Right lobe of liver (tissue), 4 donors: ENCODE measurements at regions not wholly inside any gene's neighbourhood (a gene's known extent, or its start where the extent isn't known, plus 50 kb on each side); places are given as distances from the start of the nearest gene placed in this dataset.

Experiments used
- POLR2A ChIP-seq: fragments of 450-650 bp; IDR thresholded peaks from one replicate; pipeline ENCODE4 v1.6.1; 2017; ENCODE audit warnings: antibody characterized with exemption, mild to moderate bottlenecking
- TF ChIP-seq, protein P1 (sequence below), 4 donors: fragments of 200-600 bp in 3 of 4; fragments of 450-650 bp in 1 of 4; IDR thresholded peaks; one replicate each; pipeline versions ENCODE4 v1.5.1 to v1.8.0; 2016 to 2022; ENCODE audit warnings: antibody characterized with exemption in 4 of 4, mild to moderate bottlenecking in 2 of 4
- donor health status: DM: no; HTN: no; CAD: no.
- donor health status: DM: no; HTN: no; CAD: no.
- donor health status: DM: no; HTN: yes; CAD: no.

DNA sequence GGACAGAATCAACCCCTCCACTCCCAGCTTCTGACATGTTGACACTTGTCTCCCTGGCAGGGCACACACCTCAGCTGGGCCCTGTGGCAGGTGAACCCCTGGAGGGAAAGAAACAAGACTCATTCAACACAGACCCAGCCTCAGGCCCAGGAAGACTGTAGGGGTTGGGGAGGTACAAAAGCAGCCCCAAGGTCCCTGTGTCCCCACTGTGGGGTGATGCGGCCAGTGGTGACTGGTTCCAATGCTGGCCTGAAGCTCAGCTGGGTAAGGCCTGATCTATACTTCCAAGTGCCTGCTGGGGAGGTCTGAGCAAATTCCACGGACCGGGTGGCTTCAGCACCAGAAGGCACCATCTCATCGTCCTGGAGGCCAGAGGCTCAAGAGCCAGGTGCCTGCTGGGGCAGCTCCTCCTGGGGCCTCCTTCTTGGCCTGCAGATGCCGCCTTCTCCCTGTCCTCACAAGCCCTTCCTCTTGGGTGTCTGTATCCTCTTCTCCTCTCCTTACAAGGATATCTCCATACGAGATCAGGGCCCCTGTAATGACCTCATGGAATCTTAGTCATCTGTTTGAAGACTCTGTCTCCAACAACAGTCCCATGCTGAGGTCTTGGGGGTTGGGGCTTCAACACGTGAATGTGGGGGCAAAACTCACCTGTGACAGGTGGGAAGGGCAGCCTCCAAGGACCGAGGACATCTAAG, 1492.1 kb downstream of the BRD1 start:
- TF ChIP-seq, protein P1, sequence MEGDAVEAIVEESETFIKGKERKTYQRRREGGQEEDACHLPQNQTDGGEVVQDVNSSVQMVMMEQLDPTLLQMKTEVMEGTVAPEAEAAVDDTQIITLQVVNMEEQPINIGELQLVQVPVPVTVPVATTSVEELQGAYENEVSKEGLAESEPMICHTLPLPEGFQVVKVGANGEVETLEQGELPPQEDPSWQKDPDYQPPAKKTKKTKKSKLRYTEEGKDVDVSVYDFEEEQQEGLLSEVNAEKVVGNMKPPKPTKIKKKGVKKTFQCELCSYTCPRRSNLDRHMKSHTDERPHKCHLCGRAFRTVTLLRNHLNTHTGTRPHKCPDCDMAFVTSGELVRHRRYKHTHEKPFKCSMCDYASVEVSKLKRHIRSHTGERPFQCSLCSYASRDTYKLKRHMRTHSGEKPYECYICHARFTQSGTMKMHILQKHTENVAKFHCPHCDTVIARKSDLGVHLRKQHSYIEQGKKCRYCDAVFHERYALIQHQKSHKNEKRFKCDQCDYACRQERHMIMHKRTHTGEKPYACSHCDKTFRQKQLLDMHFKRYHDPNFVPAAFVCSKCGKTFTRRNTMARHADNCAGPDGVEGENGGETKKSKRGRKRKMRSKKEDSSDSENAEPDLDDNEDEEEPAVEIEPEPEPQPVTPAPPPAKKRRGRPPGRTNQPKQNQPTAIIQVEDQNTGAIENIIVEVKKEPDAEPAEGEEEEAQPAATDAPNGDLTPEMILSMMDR (IDR thresholded peaks at IDR 0.05) = no peak
- TF ChIP-seq POLR2A = no peak
